ENCODE measurements at regions not wholly inside any gene's neighbourhood (a gene's known extent, or its start where the extent isn't known, plus 50 kb on each side); places are given as distances from the start of the nearest gene placed in this dataset.

DNA sequence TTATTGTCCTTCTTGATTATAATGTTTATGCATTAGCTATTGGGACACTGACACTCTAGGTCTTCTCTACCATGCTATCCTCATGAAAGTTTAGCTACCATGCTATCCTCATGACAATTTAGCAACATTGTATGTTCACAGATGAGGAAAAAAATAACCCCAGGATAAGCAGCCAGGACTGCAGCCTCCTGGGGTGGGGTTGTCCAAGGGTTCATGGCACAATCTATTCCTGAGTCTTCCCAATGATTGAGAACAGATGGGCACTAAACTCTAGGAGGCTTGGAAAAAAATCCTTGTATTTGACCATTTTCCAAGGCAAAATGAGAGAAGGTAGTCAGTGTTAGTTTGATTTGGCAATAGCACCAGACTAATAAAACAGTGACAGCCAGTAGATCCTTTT is 619.8 kb upstream of the LCORL start:
- H3K4me3 ChIP-seq (replicated peaks; ENCODE audit: insufficient read depth, low read length): no peak overlapping the region
- H3K27ac ChIP-seq (replicated peaks): no peak overlapping the region
- H3K27me3 ChIP-seq (ENCODE audit: insufficient read depth, poor library complexity, severe bottlenecking): no peaks in the 10 kb centered on the region
- DNase-seq (ENCODE audit: low read depth in 1 of 2, low spot score in 1 of 2): no peak
- TF ChIP-seq, protein P1, sequence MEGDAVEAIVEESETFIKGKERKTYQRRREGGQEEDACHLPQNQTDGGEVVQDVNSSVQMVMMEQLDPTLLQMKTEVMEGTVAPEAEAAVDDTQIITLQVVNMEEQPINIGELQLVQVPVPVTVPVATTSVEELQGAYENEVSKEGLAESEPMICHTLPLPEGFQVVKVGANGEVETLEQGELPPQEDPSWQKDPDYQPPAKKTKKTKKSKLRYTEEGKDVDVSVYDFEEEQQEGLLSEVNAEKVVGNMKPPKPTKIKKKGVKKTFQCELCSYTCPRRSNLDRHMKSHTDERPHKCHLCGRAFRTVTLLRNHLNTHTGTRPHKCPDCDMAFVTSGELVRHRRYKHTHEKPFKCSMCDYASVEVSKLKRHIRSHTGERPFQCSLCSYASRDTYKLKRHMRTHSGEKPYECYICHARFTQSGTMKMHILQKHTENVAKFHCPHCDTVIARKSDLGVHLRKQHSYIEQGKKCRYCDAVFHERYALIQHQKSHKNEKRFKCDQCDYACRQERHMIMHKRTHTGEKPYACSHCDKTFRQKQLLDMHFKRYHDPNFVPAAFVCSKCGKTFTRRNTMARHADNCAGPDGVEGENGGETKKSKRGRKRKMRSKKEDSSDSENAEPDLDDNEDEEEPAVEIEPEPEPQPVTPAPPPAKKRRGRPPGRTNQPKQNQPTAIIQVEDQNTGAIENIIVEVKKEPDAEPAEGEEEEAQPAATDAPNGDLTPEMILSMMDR (IDR thresholded peaks at IDR 0.05; ENCODE audit: insufficient read depth, low read length): no peak
- TF ChIP-seq, protein P2, sequence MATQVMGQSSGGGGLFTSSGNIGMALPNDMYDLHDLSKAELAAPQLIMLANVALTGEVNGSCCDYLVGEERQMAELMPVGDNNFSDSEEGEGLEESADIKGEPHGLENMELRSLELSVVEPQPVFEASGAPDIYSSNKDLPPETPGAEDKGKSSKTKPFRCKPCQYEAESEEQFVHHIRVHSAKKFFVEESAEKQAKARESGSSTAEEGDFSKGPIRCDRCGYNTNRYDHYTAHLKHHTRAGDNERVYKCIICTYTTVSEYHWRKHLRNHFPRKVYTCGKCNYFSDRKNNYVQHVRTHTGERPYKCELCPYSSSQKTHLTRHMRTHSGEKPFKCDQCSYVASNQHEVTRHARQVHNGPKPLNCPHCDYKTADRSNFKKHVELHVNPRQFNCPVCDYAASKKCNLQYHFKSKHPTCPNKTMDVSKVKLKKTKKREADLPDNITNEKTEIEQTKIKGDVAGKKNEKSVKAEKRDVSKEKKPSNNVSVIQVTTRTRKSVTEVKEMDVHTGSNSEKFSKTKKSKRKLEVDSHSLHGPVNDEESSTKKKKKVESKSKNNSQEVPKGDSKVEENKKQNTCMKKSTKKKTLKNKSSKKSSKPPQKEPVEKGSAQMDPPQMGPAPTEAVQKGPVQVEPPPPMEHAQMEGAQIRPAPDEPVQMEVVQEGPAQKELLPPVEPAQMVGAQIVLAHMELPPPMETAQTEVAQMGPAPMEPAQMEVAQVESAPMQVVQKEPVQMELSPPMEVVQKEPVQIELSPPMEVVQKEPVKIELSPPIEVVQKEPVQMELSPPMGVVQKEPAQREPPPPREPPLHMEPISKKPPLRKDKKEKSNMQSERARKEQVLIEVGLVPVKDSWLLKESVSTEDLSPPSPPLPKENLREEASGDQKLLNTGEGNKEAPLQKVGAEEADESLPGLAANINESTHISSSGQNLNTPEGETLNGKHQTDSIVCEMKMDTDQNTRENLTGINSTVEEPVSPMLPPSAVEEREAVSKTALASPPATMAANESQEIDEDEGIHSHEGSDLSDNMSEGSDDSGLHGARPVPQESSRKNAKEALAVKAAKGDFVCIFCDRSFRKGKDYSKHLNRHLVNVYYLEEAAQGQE (IDR thresholded peaks at IDR 0.05; ENCODE audit: insufficient replicate concordance, low read depth): no peak
- TF ChIP-seq SPI1 (IDR thresholded peaks at IDR 0.05; ENCODE audit: borderline replicate concordance, low read depth): no peak
- TF ChIP-seq POLR2AphosphoS5 (IDR thresholded peaks at IDR 0.05; ENCODE audit: low read depth): no peak
- no peak for TF ChIP-seq GABPA (IDR thresholded peaks at IDR 0.05; ENCODE audit: low read depth)

- no peak for DNase-seq (ENCODE audit: low read depth in 1 of 2, low spot score in 1 of 2)
- no peak overlapping the region for H3K27ac ChIP-seq (replicated peaks)
- H3K4me3 ChIP-seq (replicated peaks; ENCODE audit: insufficient read depth, low read length): no peak overlapping the region
- no peak for TF ChIP-seq SPI1 (IDR thresholded peaks at IDR 0.05; ENCODE audit: borderline replicate concordance, low read depth)
- TF ChIP-seq, protein P1 (IDR thresholded peaks at IDR 0.05; ENCODE audit: insufficient read depth, low read length): no peak
- TF ChIP-seq, protein P2 (IDR thresholded peaks at IDR 0.05; ENCODE audit: insufficient replicate concordance, low read depth): no peak
- TF ChIP-seq GABPA (IDR thresholded peaks at IDR 0.05; ENCODE audit: low read depth): no peak
- no peak for TF ChIP-seq POLR2AphosphoS5 (IDR thresholded peaks at IDR 0.05; ENCODE audit: low read depth)
- H3K27me3 ChIP-seq (ENCODE audit: insufficient read depth, poor library complexity, severe bottlenecking): no peaks in the 10 kb centered on the region
Observed at GRCh38 chr4:18638031-18638430, 616.5 kb upstream of the LCORL start.

DNA sequence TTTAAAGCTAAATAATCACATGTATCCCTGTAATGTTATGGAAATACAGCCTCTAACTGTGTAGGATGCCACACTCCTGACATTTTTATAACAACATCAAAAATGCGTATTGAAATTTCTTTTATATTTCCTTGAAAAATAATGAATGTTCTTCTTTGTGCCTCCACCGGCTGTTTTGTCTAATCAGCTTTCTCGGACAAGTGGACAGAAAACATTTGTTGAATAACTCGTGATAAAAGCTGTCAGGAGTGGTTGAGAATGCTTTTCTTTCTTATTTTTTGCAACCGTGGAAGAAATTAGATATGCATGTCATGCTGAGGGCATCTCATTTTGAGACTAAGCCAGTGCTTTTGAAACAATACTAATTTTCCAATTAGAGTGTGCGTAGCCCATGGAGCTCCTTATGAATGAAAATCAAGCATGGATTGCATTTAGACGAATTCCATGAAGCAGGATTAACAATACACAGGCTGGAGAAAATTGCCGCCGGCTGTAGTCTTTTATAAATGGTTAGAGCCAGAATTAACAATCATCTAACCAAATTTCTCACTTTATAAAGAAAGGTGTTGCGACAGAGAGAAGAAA is 614.5 kb upstream of the LCORL start:
- Histone ChIP-seq H3K4me3 (replicated peaks; ENCODE audit: insufficient read depth, low read length) (no peak overlapping the region), H3K27ac (replicated peaks) (no peak overlapping the region), H3K27me3 (ENCODE audit: insufficient read depth, poor library complexity, severe bottlenecking) (no peaks in the 10 kb centered on the region)
- TF ChIP-seq GABPA (IDR thresholded peaks at IDR 0.05; ENCODE audit: low read depth) (no peak), POLR2AphosphoS5 (IDR thresholded peaks at IDR 0.05; ENCODE audit: low read depth) (no peak), SPI1 (IDR thresholded peaks at IDR 0.05; ENCODE audit: borderline replicate concordance, low read depth) (no peak)
- TF ChIP-seq, protein P2 (IDR thresholded peaks at IDR 0.05; ENCODE audit: insufficient replicate concordance, low read depth): no peak
- TF ChIP-seq, protein P1 (IDR thresholded peaks at IDR 0.05; ENCODE audit: insufficient read depth, low read length): no peak
- DNase-seq (ENCODE audit: low read depth in 1 of 2, low spot score in 1 of 2): no peak

All from HL-60 (cell line).